H1 (cell line): ENCODE measurements at regions not wholly inside any gene's neighbourhood (a gene's known extent, or its start where the extent isn't known, plus 50 kb on each side); places are given as distances from the start of the nearest gene placed in this dataset.

ENCODE experiments used
- CTCF ChIA-PET: fragments of 300-600 bp; sonication (Branson Sonifier 250); formaldehyde crosslinking; loops from one replicate; lab custom pipeline; 2021; ENCODE audit not compliant: partially characterized antibody; lab: Charles Lee
- POLR2A ChIA-PET: fragments of 300-600 bp; sonication (Branson Sonifier 250); formaldehyde crosslinking; loops from one replicate; lab custom pipeline; 2021; ENCODE audit warnings: inconsistent platforms; ENCODE audit not compliant: partially characterized antibody; lab: Charles Lee
- DNase-seq, 2 experiments: peaks; one replicate each; pipeline versions ENCODE4 v3.0.0 to v3.0.0-alpha.2; 2010 to 2022; ENCODE audit warnings: low spot score in 2 of 2, low read depth in 1 of 2, mixed read lengths in 1 of 2
- FAIRE-seq: peaks from 2 replicates; lab custom pipeline; 2011; peaks lifted over from hg19 to GRCh38; lab: Jason Lieb, UNC
- H2AFZ ChIP-seq: 2 replicates; pipeline ENCODE4 v1.8.1; 2012; ENCODE audit warnings: low read length, inconsistent platforms
- H2AK5ac ChIP-seq: 2 replicates; pipeline ENCODE4 v1.6.1; 2013; ENCODE audit warnings: low read depth, low read length
- H2BK120ac ChIP-seq: replicated peaks from 2 replicates; pipeline ENCODE3; 2013; ENCODE audit warnings: low read depth, low read length, inconsistent platforms
- H2BK12ac ChIP-seq: 2 replicates; pipeline ENCODE4 v1.6.1; 2013; ENCODE audit warnings: low read depth, low read length
- H2BK15ac ChIP-seq: 2 replicates; pipeline ENCODE4 v1.6.1; 2013; ENCODE audit warnings: low read length
- H2BK20ac ChIP-seq: 2 replicates; pipeline ENCODE4 v1.6.1; 2013; ENCODE audit warnings: low read length
- H2BK5ac ChIP-seq: 2 replicates; pipeline ENCODE4 v1.6.1; 2013; ENCODE audit warnings: low read depth, low read length
- H3K14ac ChIP-seq: 2 replicates; pipeline ENCODE4 v1.6.1; 2013; ENCODE audit warnings: inconsistent platforms; ENCODE audit not compliant: insufficient read length
- H3K18ac ChIP-seq: 2 replicates; pipeline ENCODE4 v1.6.1; 2013; ENCODE audit warnings: low read length; ENCODE audit errors: extremely low read depth
- H3K23ac ChIP-seq: 2 replicates; pipeline ENCODE4 v1.6.1; 2013; ENCODE audit warnings: inconsistent platforms; ENCODE audit not compliant: insufficient read length
- H3K23me2 ChIP-seq: 2 replicates; pipeline ENCODE4 v1.6.1; 2013; ENCODE audit warnings: low read depth, low read length
- H3K27ac ChIP-seq: 2 replicates; pipeline ENCODE4 v1.6.1; 2011; ENCODE audit warnings: low read depth, low read length, inconsistent platforms
- H3K27me3 ChIP-seq, 4 experiments: replicated peaks in 1 of 4; 1 replicate in 1 of 4; 2 replicates in 3 of 4; pipeline versions ENCODE4 v1.6.1 to v1.8.1; 2011 to 2013; ENCODE audit warnings: low read length in 3 of 4, mild to moderate bottlenecking in 3 of 4, inconsistent platforms in 2 of 4, mixed read lengths in 2 of 4, moderate library complexity in 1 of 4; ENCODE audit not compliant: control insufficient read depth in 3 of 4, insufficient read depth in 3 of 4; ENCODE audit errors: extremely low read depth in 1 of 4
- H3K36me3 ChIP-seq, 4 experiments: 2 replicates each; pipeline versions ENCODE4 v1.6.1 to v1.8.1; 2011 to 2013; ENCODE audit warnings: mild to moderate bottlenecking in 4 of 4, low read length in 3 of 4, moderate library complexity in 2 of 4, control low read depth in 1 of 4, inconsistent platforms in 1 of 4; ENCODE audit not compliant: insufficient read depth in 4 of 4, control insufficient read depth in 2 of 4
- H3K4ac ChIP-seq: replicated peaks from 2 replicates; pipeline ENCODE3; 2013; ENCODE audit warnings: low read length, low read depth, mixed read lengths, inconsistent platforms; ENCODE audit not compliant: insufficient read length
- H3K4me1 ChIP-seq, 4 experiments: replicated peaks in 1 of 4; 1 replicate in 1 of 4; 2 replicates in 3 of 4; pipeline versions ENCODE4 v1.6.1 to v1.8.1; 2011 to 2013; ENCODE audit warnings: low read length in 3 of 4, inconsistent platforms in 2 of 4, mixed read lengths in 1 of 4; ENCODE audit not compliant: insufficient read depth in 4 of 4, control insufficient read depth in 3 of 4
- H3K4me2 ChIP-seq, 2 experiments: 2 replicates each; pipeline versions ENCODE4 v1.6.1 to v1.8.1; 2011 to 2013; ENCODE audit warnings: low read depth in 2 of 2, low read length in 2 of 2, control low read depth in 1 of 2, inconsistent platforms in 1 of 2, mild to moderate bottlenecking in 1 of 2; ENCODE audit not compliant: insufficient read depth in 1 of 2
- H3K4me3 ChIP-seq, 4 experiments: fragments of 200-600, 300-600 bp in 1 of 4; sonication (generic), shearing (Covaris generic), sonication (Bioruptor Twin) in 1 of 4; 2 replicates each; pipeline versions ENCODE4 v1.5.1 to v1.8.1; 2011 to 2016; ENCODE audit warnings: low read length in 4 of 4, low read depth in 3 of 4, control low read depth in 2 of 4, inconsistent platforms in 2 of 4, mild to moderate bottlenecking in 2 of 4, mixed read lengths in 1 of 4, moderate library complexity in 1 of 4; ENCODE audit not compliant: insufficient read depth in 2 of 4; ENCODE audit errors: extremely low read depth in 1 of 4
- H3K56ac ChIP-seq: replicated peaks from 2 replicates; pipeline ENCODE3; 2013; ENCODE audit warnings: low read depth, mild to moderate bottlenecking, mixed read lengths, low read length, inconsistent platforms; ENCODE audit not compliant: insufficient read length
- H3K79me1 ChIP-seq: 2 replicates; pipeline ENCODE4 v1.6.1; 2013; ENCODE audit warnings: low read depth, low read length, control low read depth
- H3K79me2 ChIP-seq, 2 experiments: 2 replicates each; pipeline versions ENCODE4 v1.6.1 to v1.8.1; 2012 to 2013; ENCODE audit warnings: low read length in 2 of 2, mild to moderate bottlenecking in 2 of 2, inconsistent platforms in 1 of 2; ENCODE audit not compliant: insufficient read depth in 2 of 2, control insufficient read depth in 1 of 2
- H3K9ac ChIP-seq, 4 experiments: replicated peaks in 1 of 4; 1 replicate in 1 of 4; 2 replicates in 3 of 4; pipeline versions ENCODE4 v1.6.1 to v1.8.1; 2011 to 2013; ENCODE audit warnings: low read depth in 3 of 4, low read length in 3 of 4, control low read depth in 2 of 4, mild to moderate bottlenecking in 2 of 4, moderate library complexity in 2 of 4, inconsistent platforms in 1 of 4; ENCODE audit errors: extremely low read depth in 1 of 4
- H3K9me3 ChIP-seq, 2 experiments: 2 replicates each; pipeline versions ENCODE4 v1.6.1 to v1.8.1; 2012 to 2013; ENCODE audit warnings: mild to moderate bottlenecking in 2 of 2, moderate library complexity in 2 of 2, control low read depth in 1 of 2, inconsistent platforms in 1 of 2, low read depth in 1 of 2, low read length in 1 of 2, mixed read lengths in 1 of 2; ENCODE audit not compliant: insufficient read depth in 2 of 2
- H4K20me1 ChIP-seq, 2 experiments: replicated peaks in 1 of 2; 2 replicates each; pipeline versions ENCODE3 to v1.8.1; 2011 to 2013; ENCODE audit warnings: inconsistent platforms in 2 of 2, low read length in 2 of 2, mild to moderate bottlenecking in 1 of 2; ENCODE audit not compliant: insufficient read depth in 2 of 2, control insufficient read depth in 1 of 2
- H4K5ac ChIP-seq: 2 replicates; pipeline ENCODE4 v1.6.1; 2013; ENCODE audit warnings: low read length, low read depth, mixed read lengths, inconsistent platforms; ENCODE audit not compliant: insufficient read length
- H4K8ac ChIP-seq: 2 replicates; pipeline ENCODE4 v1.8.0; 2013; ENCODE audit warnings: mild to moderate bottlenecking, moderate library complexity, low read length, inconsistent platforms; ENCODE audit not compliant: insufficient read depth; ENCODE audit errors: extremely low read depth
- H4K91ac ChIP-seq: replicated peaks from 2 replicates; pipeline ENCODE3; 2013; ENCODE audit warnings: low read length, mixed read lengths, inconsistent platforms; ENCODE audit not compliant: insufficient read length
- GTF2F1 ChIP-seq: IDR thresholded peaks from 2 replicates; pipeline ENCODE4 v1.6.1; 2012; ENCODE audit warnings: low read depth, low read length, improper control_type of control experiment, borderline replicate concordance
- SP4 ChIP-seq: IDR thresholded peaks from 2 replicates; pipeline ENCODE4 v1.6.1; 2012; ENCODE audit warnings: low read length, inconsistent platforms
- WGBS, 2 experiments: shearing (Covaris generic) in 1 of 2; methylation state at CpG; one replicate each; pipeline versions ENCODE4 v1.1.6 to v1.1.7; 2013 to 2015; ENCODE audit warnings: low lambda C conversion rate in 2 of 2, mixed read lengths in 2 of 2, inconsistent platforms in 1 of 2, low coverage in 1 of 2, missing lambda C conversion rate in 1 of 2; ENCODE audit not compliant: insufficient replicate concordance in 2 of 2, insufficient coverage in 1 of 2, insufficient read length in 1 of 2; ENCODE audit errors: extremely low coverage in 1 of 2, missing lambda C conversion rate in 1 of 2; 5-methylcytosine and 5-hydroxymethylcytosine counted together

GRCh38 chr11:44363116-44363515, 53.2 kb upstream of the ALX4 start:
- 80% methylated on average over 3 of the region's 3 CpGs; no CpG with 5 or more reads in 1 of the 2 experiments for WGBS, 2 experiments
- Histone ChIP-seq H3K4me3 (no peak overlapping the region), H4K5ac (no peak overlapping the region), H3K56ac (no peak overlapping the region), H4K91ac (no peak overlapping the region), H3K18ac (no peak overlapping the region), H3K14ac (no peak overlapping the region), H2BK20ac (no peak overlapping the region), H3K4ac (no peak overlapping the region), H3K9me3 (no peaks in the 10 kb centered on the region), H3K79me2 (no peaks in the 10 kb centered on the region), H3K79me1 (no peaks in the 10 kb centered on the region), H3K4me2 (no peak overlapping the region), H3K23me2 (no peaks in the 10 kb centered on the region), H4K8ac (no peak overlapping the region), H3K27me3 (no peaks in the 10 kb centered on the region; a peak in 1 of 7 replicates), H2BK5ac (no peak overlapping the region), H3K36me3 (no peaks in the 10 kb centered on the region), H2BK12ac (no peak overlapping the region), H2BK120ac (no peak overlapping the region), H3K9ac (no peak overlapping the region), H4K20me1 (no peaks in the 10 kb centered on the region), H2AFZ (no peak overlapping the region), H3K23ac (no peak overlapping the region), H3K4me1 (peaks cover 0 to 4% (median 3%) of the 10 kb centered on the region in 4 experiments; a peak in 4 of 7 replicates), H3K27ac (no peak overlapping the region), H2AK5ac (no peak overlapping the region), H2BK15ac (no peak overlapping the region)
- ChIA-PET POLR2A (no interaction called here), CTCF (interaction anchor here (1.0 to 2.6 kb wide), 5 partner anchors 9 to 253 kb away, joined by 3 to 12 read pairs (median 8); no protein-coding TSS in a partner anchor)
- TF ChIP-seq GTF2F1 (no peak), SP4 (no peak)
- DNase-seq (no peak), FAIRE-seq (no peak)
